IMR-90 (cell line): ENCODE measurements at regions not wholly inside any gene's neighbourhood (a gene's known extent, or its start where the extent isn't known, plus 50 kb on each side); places are given as distances from the start of the nearest gene placed in this dataset.

Source experiments
- ATAC-seq: fragments of 200-7000 bp; cut with Tn5 transposase; 2 replicates; pipeline ENCODE4 v1.9.1; 2020; ENCODE audit warnings: low read depth, mild to moderate bottlenecking, moderate library complexity
- BruUV-seq: library from RNA; stranded (reverse); fragments of 400-500 nt; replicated peaks from 2 replicates; lab custom pipeline; 2021; lab: Mats Ljungman, UMichigan
- CTCF ChIA-PET: fragments of 300-600 bp; formaldehyde crosslinking; extraction: SDS; loops from one replicate; lab custom pipeline; 2021; ENCODE audit warnings: antibody characterized with exemption; lab: Yijun Ruan, JAX
- POLR2A ChIA-PET: fragments of 300-600 bp; sonication (Branson Sonifier 250); formaldehyde crosslinking; loops from one replicate; lab custom pipeline; 2022; ENCODE audit warnings: antibody characterized with exemption; ENCODE audit not compliant: unreplicated experiment; lab: Charles Lee
- DNase-seq: peaks from one replicate; pipeline ENCODE4 v3.0.0; 2013
- H2AFZ ChIP-seq: replicated peaks from 2 replicates; pipeline ENCODE3; 2013; ENCODE audit warnings: low read length, mild to moderate bottlenecking; ENCODE audit not compliant: poor library complexity
- H2AK5ac ChIP-seq: 2 replicates; pipeline ENCODE4 v1.6.1; 2013; ENCODE audit warnings: low read depth, low read length, inconsistent platforms
- H2AK9ac ChIP-seq: replicated peaks from 2 replicates; pipeline ENCODE3; 2013; ENCODE audit warnings: mild to moderate bottlenecking, low read depth, low read length, moderate library complexity; ENCODE audit not compliant: poor library complexity
- H2BK120ac ChIP-seq: 2 replicates; pipeline ENCODE4 v1.6.1; 2013; ENCODE audit warnings: low read depth, low read length, inconsistent platforms
- H2BK15ac ChIP-seq: 3 replicates; pipeline ENCODE4 v1.6.1; 2013; ENCODE audit warnings: low read depth, low read length, inconsistent platforms
- H2BK20ac ChIP-seq: 2 replicates; pipeline ENCODE4 v1.6.1; 2013; ENCODE audit warnings: low read depth, mild to moderate bottlenecking, inconsistent platforms, low read length, moderate library complexity
- H2BK5ac ChIP-seq: 2 replicates; pipeline ENCODE4 v1.6.1; 2013; ENCODE audit warnings: mild to moderate bottlenecking, low read depth, low read length, inconsistent platforms; ENCODE audit not compliant: poor library complexity, severe bottlenecking
- H3K14ac ChIP-seq: replicated peaks from 2 replicates; pipeline ENCODE4 v1.6.1; 2013; ENCODE audit warnings: low read depth, low read length, inconsistent platforms
- H3K18ac ChIP-seq: 2 replicates; pipeline ENCODE4 v1.6.1; 2013; ENCODE audit warnings: low read depth, low read length, control low read depth
- H3K23ac ChIP-seq: 2 replicates; pipeline ENCODE4 v1.6.1; 2013; ENCODE audit warnings: low read depth, low read length, inconsistent platforms
- H3K27ac ChIP-seq: 2 replicates; pipeline ENCODE4 v1.5.1; 2013; ENCODE audit warnings: mild to moderate bottlenecking, control low read depth, low read length; ENCODE audit not compliant: insufficient read depth
- H3K27me3 ChIP-seq: 2 replicates; pipeline ENCODE4 v1.6.1; 2013; ENCODE audit warnings: low read length; ENCODE audit not compliant: control insufficient read depth, insufficient read depth
- H3K36me3 ChIP-seq: 2 replicates; pipeline ENCODE4 v1.6.1; 2013; ENCODE audit warnings: low read length, mixed read lengths; ENCODE audit not compliant: control insufficient read depth, insufficient read depth
- H3K4ac ChIP-seq: 2 replicates; pipeline ENCODE4 v1.6.1; 2013; ENCODE audit warnings: low read depth, low read length, inconsistent platforms
- H3K4me1 ChIP-seq: 2 replicates; pipeline ENCODE4 v1.6.1; 2013; ENCODE audit warnings: low read length, mixed read lengths; ENCODE audit not compliant: control insufficient read depth, insufficient read depth
- H3K4me2 ChIP-seq: 2 replicates; pipeline ENCODE4 v1.6.1; 2013; ENCODE audit warnings: low read depth, mild to moderate bottlenecking, control low read depth, low read length, moderate library complexity
- H3K4me3 ChIP-seq: 2 replicates; pipeline ENCODE4 v1.5.1; 2013; ENCODE audit warnings: low read depth, mild to moderate bottlenecking, control low read depth, low read length, moderate library complexity; ENCODE audit not compliant: insufficient read depth
- H3K56ac ChIP-seq: 2 replicates; pipeline ENCODE4 v1.6.1; 2013; ENCODE audit warnings: low read length, inconsistent platforms; ENCODE audit not compliant: insufficient read depth; ENCODE audit errors: extremely low read depth
- H3K79me1 ChIP-seq, 2 experiments: 2 replicates each; pipeline ENCODE4 v1.6.1; 2013; ENCODE audit warnings: low read length in 2 of 2, inconsistent platforms in 1 of 2, low read depth in 1 of 2
- H3K9ac ChIP-seq: 2 replicates; pipeline ENCODE4 v1.6.1; 2013; ENCODE audit warnings: low read depth, low read length, control low read depth
- H3K9me1 ChIP-seq: 2 replicates; pipeline ENCODE4 v1.6.1; 2013; ENCODE audit warnings: low read length, inconsistent platforms; ENCODE audit not compliant: insufficient read depth
- H3K9me3 ChIP-seq: 2 replicates; pipeline ENCODE4 v1.6.1; 2013; ENCODE audit warnings: low read length; ENCODE audit not compliant: control insufficient read depth, insufficient read depth
- H4K20me1 ChIP-seq: 2 replicates; pipeline ENCODE4 v1.6.1; 2013; ENCODE audit warnings: low read length, inconsistent platforms; ENCODE audit not compliant: insufficient read depth
- H4K5ac ChIP-seq: 2 replicates; pipeline ENCODE4 v1.6.1; 2013; ENCODE audit warnings: mild to moderate bottlenecking, low read depth, low read length, control low read depth
- H4K8ac ChIP-seq, 2 experiments: 2 replicates each; pipeline ENCODE4 v1.6.1; 2013; ENCODE audit warnings: low read depth in 2 of 2, low read length in 2 of 2, control low read depth in 1 of 2, inconsistent platforms in 1 of 2
- H4K91ac ChIP-seq: 2 replicates; pipeline ENCODE4 v1.6.1; 2013; ENCODE audit warnings: low read depth, low read length, inconsistent platforms; ENCODE audit not compliant: insufficient read depth
- BHLHE40 ChIP-seq: fragments of 150-350 bp; IDR thresholded peaks from 2 replicates; pipeline ENCODE4 v1.6.1; 2016; ENCODE audit warnings: mild to moderate bottlenecking, low read depth, low read length
- CEBPB ChIP-seq: IDR thresholded peaks from 2 replicates; pipeline ENCODE4 v1.6.1; 2012; ENCODE audit warnings: low read depth, low read length, improper control_type of control experiment
- CHD1 ChIP-seq: IDR thresholded peaks from 2 replicates; pipeline ENCODE4 v1.6.1; 2012; ENCODE audit warnings: low read depth, low read length, improper control_type of control experiment
- CTCF ChIP-seq: conservative IDR thresholded peaks from 2 replicates; pipeline ENCODE4 v1.5.1; 2012; ENCODE audit warnings: mild to moderate bottlenecking, low read depth, low read length, improper control_type of control experiment
- ELK1 ChIP-seq: fragments of 150-350 bp; IDR thresholded peaks from 2 replicates; pipeline ENCODE4 v1.6.1; 2016; ENCODE audit warnings: low read depth, mild to moderate bottlenecking, low read length, moderate library complexity, borderline replicate concordance
- FOS ChIP-seq: fragments of 150-350 bp; IDR thresholded peaks from 2 replicates; pipeline ENCODE4 v1.6.1; 2016; ENCODE audit warnings: low read depth, low read length
- MAFK ChIP-seq: IDR thresholded peaks from 2 replicates; pipeline ENCODE4 v1.6.1; 2012; ENCODE audit warnings: low read depth, low read length, improper control_type of control experiment
- MAZ ChIP-seq: IDR thresholded peaks from 2 replicates; pipeline ENCODE4 v1.6.1; 2012; ENCODE audit warnings: low read depth, mild to moderate bottlenecking, low read length, improper control_type of control experiment, moderate library complexity, borderline replicate concordance
- MXI1 ChIP-seq: IDR thresholded peaks from 2 replicates; pipeline ENCODE4 v1.6.1; 2012; ENCODE audit warnings: low read depth, mild to moderate bottlenecking, low read length, moderate library complexity, borderline replicate concordance
- NFE2L2 ChIP-seq: fragments of 150-350 bp; IDR thresholded peaks from 2 replicates; pipeline ENCODE4 v1.6.1; 2016; ENCODE audit warnings: low read depth, mild to moderate bottlenecking, low read length
- POLR2A ChIP-seq: IDR thresholded peaks from 2 replicates; pipeline ENCODE4 v1.6.1; 2012; ENCODE audit warnings: mild to moderate bottlenecking, low read depth, low read length
- RAD21 ChIP-seq: IDR thresholded peaks from 2 replicates; pipeline ENCODE4 v1.6.1; 2012; ENCODE audit warnings: low read length, improper control_type of control experiment
- RCOR1 ChIP-seq: IDR thresholded peaks from 2 replicates; pipeline ENCODE4 v1.6.1; 2012; ENCODE audit warnings: mild to moderate bottlenecking, low read length, improper control_type of control experiment; ENCODE audit not compliant: insufficient replicate concordance
- RFX5 ChIP-seq: IDR thresholded peaks from 2 replicates; pipeline ENCODE4 v1.8.0; 2012; ENCODE audit warnings: low read depth, mild to moderate bottlenecking, low read length, moderate library complexity
- SMC3 ChIP-seq: fragments of 150-350 bp; IDR thresholded peaks from 2 replicates; pipeline ENCODE4 v1.6.1; 2016; ENCODE audit warnings: low read depth, mild to moderate bottlenecking, antibody characterized with exemption, low read length, moderate library complexity
- WGBS, 2 experiments: methylation state at CpG; one replicate each; pipeline versions ENCODE4 v1.1.5 to v1.1.7; 2013; ENCODE audit warnings: missing lambda C conversion rate in 2 of 2; ENCODE audit not compliant: insufficient read length in 1 of 2; ENCODE audit errors: extremely low coverage in 2 of 2; 5-methylcytosine and 5-hydroxymethylcytosine counted together
- dilution Hi-C: fragments of 300-500 bp; cut with HindIII; formaldehyde crosslinking; loops from one replicate; pipeline ENCODE4 v1.14.3; 2018; ENCODE audit warnings: low sequenced_read_pairs; ENCODE audit not compliant: unreplicated experiment
- in situ Hi-C: fragments of 300-500 bp; cut with MboI; formaldehyde crosslinking; loops from 3 replicates; pipeline ENCODE4 v1.14.3; 2019; ENCODE audit warnings: low sequenced_read_pairs, inconsistent platforms, mixed read lengths
- intact Hi-C: fragments of 100-400 bp; cut with micrococcal nuclease; formaldehyde crosslinking; loops from 2 replicates; pipeline ENCODE4 v1.10.0; 2022
- TF ChIP-seq, protein P1 (sequence below): fragments of 150-350 bp; IDR thresholded peaks from 2 replicates; pipeline ENCODE4 v1.6.1; 2017; ENCODE audit warnings: mild to moderate bottlenecking, antibody characterized with exemption, low read length, low read depth

- no peak overlapping the region for H2BK5ac ChIP-seq
- no peak overlapping the region for H3K4ac ChIP-seq
- POLR2A ChIA-PET: no interaction called here
- H2AK9ac ChIP-seq: no peak overlapping the region
- H3K36me3 ChIP-seq: no peaks in the 10 kb centered on the region
- H3K9ac ChIP-seq: no peak overlapping the region
- H4K20me1 ChIP-seq: no peaks in the 10 kb centered on the region
- H3K9me3 ChIP-seq: no peaks in the 10 kb centered on the region
- no peak overlapping the region for H3K27ac ChIP-seq
- no peak overlapping the region for H3K14ac ChIP-seq
- H3K27me3 ChIP-seq: no peaks in the 10 kb centered on the region
- in situ Hi-C loops: no loop called here
- no peak overlapping the region for H2AFZ ChIP-seq
- H3K79me1 ChIP-seq: no peaks in the 10 kb centered on the region
- H4K5ac ChIP-seq: no peak overlapping the region
- no peak for ATAC-seq
- no peak overlapping the region for H3K56ac ChIP-seq
- WGBS, 2 experiments: no CpG with 5 or more reads among the region's 4 CpGs
- H4K8ac ChIP-seq: no peak overlapping the region
- H2BK15ac ChIP-seq: no peak overlapping the region
- intact Hi-C loops: no loop called here
- H4K91ac ChIP-seq: no peak overlapping the region
- no peaks in the 10 kb centered on the region for H3K9me1 ChIP-seq
- CTCF ChIA-PET: no interaction called here
- no peak for DNase-seq
- no peak overlapping the region for H3K4me2 ChIP-seq
- no peak overlapping the region for H3K23ac ChIP-seq
- H3K4me3 ChIP-seq: no peak overlapping the region
- H3K4me1 ChIP-seq: no peaks in the 10 kb centered on the region
- no peak overlapping the region for H3K18ac ChIP-seq
- no peak for TF ChIP-seq MAZ
- no peak for TF ChIP-seq CEBPB
- TF ChIP-seq RFX5: no peak
- no peak for TF ChIP-seq SMC3
- no peak for TF ChIP-seq RAD21
- no peak for TF ChIP-seq POLR2A
- TF ChIP-seq, protein P1, sequence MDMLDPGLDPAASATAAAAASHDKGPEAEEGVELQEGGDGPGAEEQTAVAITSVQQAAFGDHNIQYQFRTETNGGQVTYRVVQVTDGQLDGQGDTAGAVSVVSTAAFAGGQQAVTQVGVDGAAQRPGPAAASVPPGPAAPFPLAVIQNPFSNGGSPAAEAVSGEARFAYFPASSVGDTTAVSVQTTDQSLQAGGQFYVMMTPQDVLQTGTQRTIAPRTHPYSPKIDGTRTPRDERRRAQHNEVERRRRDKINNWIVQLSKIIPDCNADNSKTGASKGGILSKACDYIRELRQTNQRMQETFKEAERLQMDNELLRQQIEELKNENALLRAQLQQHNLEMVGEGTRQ: no peak
- no peak for TF ChIP-seq RCOR1
- TF ChIP-seq NFE2L2: no peak
- TF ChIP-seq MAFK: no peak
- TF ChIP-seq CHD1: no peak
- TF ChIP-seq FOS: no peak
- no peak for TF ChIP-seq CTCF
- no peak for TF ChIP-seq BHLHE40
- no peak for TF ChIP-seq ELK1
- no peak for TF ChIP-seq MXI1
- BruUV-seq: no TSS peak
- no peak overlapping the region for H2AK5ac ChIP-seq
- H2BK120ac ChIP-seq: no peak overlapping the region
- no peak overlapping the region for H2BK20ac ChIP-seq
- dilution Hi-C loops: no loop called here
Measured at GRCh38 chr2:176760439-176760838, 452.2 kb upstream of the HNRNPA3 start.
